H9 (cell line): ENCODE measurements at regions not wholly inside any gene's neighbourhood (a gene's known extent, or its start where the extent isn't known, plus 50 kb on each side); places are given as distances from the start of the nearest gene placed in this dataset.

Experiments
- DNase-seq: peaks from one replicate; pipeline ENCODE4 v3.0.0-alpha.2; 2017
- H2AFZ ChIP-seq: one replicate; pipeline ENCODE4 v1.6.1; 2013; ENCODE audit warnings: mild to moderate bottlenecking, low read length, control low read depth, moderate library complexity
- H2AK5ac ChIP-seq: 2 replicates; pipeline ENCODE4 v1.6.1; 2013; ENCODE audit warnings: low read length, control low read depth, mixed read lengths; ENCODE audit not compliant: insufficient read length
- H2BK120ac ChIP-seq: one replicate; pipeline ENCODE4 v1.6.1; 2013; ENCODE audit warnings: low read depth, mild to moderate bottlenecking, low read length, control low read depth, inconsistent platforms; ENCODE audit not compliant: poor library complexity, severe bottlenecking
- H2BK12ac ChIP-seq: 2 replicates; pipeline ENCODE4 v1.6.1; 2013; ENCODE audit warnings: low read length, control low read depth, mixed read lengths, low read depth; ENCODE audit not compliant: insufficient read length
- H2BK15ac ChIP-seq: 2 replicates; pipeline ENCODE4 v1.6.1; 2013; ENCODE audit warnings: low read depth, low read length, control low read depth
- H2BK20ac ChIP-seq: one replicate; pipeline ENCODE4 v1.6.1; 2013; ENCODE audit warnings: low read depth, mild to moderate bottlenecking, low read length, control low read depth, inconsistent platforms; ENCODE audit not compliant: poor library complexity, severe bottlenecking
- H2BK5ac ChIP-seq: 2 replicates; pipeline ENCODE4 v1.6.1; 2013; ENCODE audit warnings: low read length, control low read depth, mixed read lengths; ENCODE audit not compliant: insufficient read length
- H3K14ac ChIP-seq: 2 replicates; pipeline ENCODE4 v1.6.1; 2013; ENCODE audit warnings: low read length, control low read depth; ENCODE audit not compliant: insufficient read depth
- H3K18ac ChIP-seq: 2 replicates; pipeline ENCODE4 v1.6.1; 2013; ENCODE audit warnings: low read depth, mild to moderate bottlenecking, mixed read lengths, low read length, control low read depth; ENCODE audit not compliant: insufficient read length
- H3K23ac ChIP-seq: 2 replicates; pipeline ENCODE4 v1.6.1; 2013; ENCODE audit warnings: low read length, control low read depth, mixed read lengths, low read depth; ENCODE audit not compliant: insufficient read length
- H3K23me2 ChIP-seq: 2 replicates; pipeline ENCODE4 v1.6.1; 2013; ENCODE audit warnings: low read depth, mild to moderate bottlenecking, mixed read lengths, low read length, control low read depth; ENCODE audit not compliant: insufficient read length, poor library complexity, severe bottlenecking
- H3K27ac ChIP-seq: 2 replicates; pipeline ENCODE4 v1.5.1; 2013; ENCODE audit warnings: low read length, control low read depth, mixed read lengths, low read depth; ENCODE audit not compliant: insufficient read length
- H3K27me3 ChIP-seq: 2 replicates; pipeline ENCODE4 v1.6.1; 2013; ENCODE audit warnings: low read length, control low read depth, inconsistent platforms; ENCODE audit not compliant: insufficient read depth
- H3K4ac ChIP-seq: 2 replicates; pipeline ENCODE4 v1.6.1; 2013; ENCODE audit warnings: low read depth, mild to moderate bottlenecking, control low read depth, inconsistent platforms, low read length, moderate library complexity
- H3K4me1 ChIP-seq: 2 replicates; pipeline ENCODE4 v1.6.1; 2013; ENCODE audit warnings: low read length, control low read depth, inconsistent platforms; ENCODE audit not compliant: insufficient read depth
- H3K4me2 ChIP-seq: 2 replicates; pipeline ENCODE4 v1.6.1; 2013; ENCODE audit warnings: low read length, control low read depth, mixed read lengths; ENCODE audit not compliant: insufficient read length, insufficient read depth
- H3K56ac ChIP-seq: 2 replicates; pipeline ENCODE4 v1.6.1; 2013; ENCODE audit warnings: low read depth, mild to moderate bottlenecking, mixed read lengths, low read length, control low read depth; ENCODE audit not compliant: insufficient read length
- H3K79me1 ChIP-seq: 2 replicates; pipeline ENCODE4 v1.6.1; 2013; ENCODE audit warnings: low read depth, mild to moderate bottlenecking, moderate library complexity, low read length, control low read depth, inconsistent platforms; ENCODE audit not compliant: insufficient read depth, poor library complexity, severe bottlenecking
- H3K79me2 ChIP-seq: 2 replicates; pipeline ENCODE4 v1.6.1; 2013; ENCODE audit warnings: low read length, control low read depth, inconsistent platforms; ENCODE audit not compliant: insufficient read depth
- H3K9ac ChIP-seq: 2 replicates; pipeline ENCODE4 v1.6.1; 2013; ENCODE audit warnings: low read length, control low read depth, mixed read lengths; ENCODE audit not compliant: insufficient read length; ENCODE audit errors: extremely low read depth
- H3K9me3 ChIP-seq: one replicate; pipeline ENCODE4 v1.6.1; 2013; ENCODE audit warnings: low read depth, low read length, inconsistent platforms; ENCODE audit not compliant: control insufficient read depth
- H3T11ph ChIP-seq: one replicate; pipeline ENCODE4 v1.6.1; 2013; ENCODE audit warnings: mild to moderate bottlenecking, low read length, control low read depth, inconsistent platforms
- H4K20me1 ChIP-seq: one replicate; pipeline ENCODE4 v1.6.1; 2013; ENCODE audit not compliant: control insufficient read depth, insufficient read length, insufficient read depth
- H4K5ac ChIP-seq: 2 replicates; pipeline ENCODE4 v1.6.1; 2013; ENCODE audit warnings: low read depth, mild to moderate bottlenecking, mixed read lengths, low read length, control low read depth; ENCODE audit not compliant: insufficient read length
- H4K8ac ChIP-seq: replicated peaks from 2 replicates; pipeline ENCODE4 v1.6.1; 2013; ENCODE audit warnings: low read length, control low read depth, mixed read lengths, low read depth; ENCODE audit not compliant: insufficient read length
- H4K91ac ChIP-seq: 2 replicates; pipeline ENCODE4 v1.6.1; 2013; ENCODE audit warnings: low read depth, mild to moderate bottlenecking, moderate library complexity, mixed read lengths, low read length, control low read depth; ENCODE audit not compliant: insufficient read length
- H3K27ac Mint-ChIP-seq, 3 experiments: 2 replicates in 2 of 3; 3 replicates in 1 of 3; pipeline ENCODE4 v1.8.0; 2020 to 2021; ENCODE audit warnings: mixed read lengths in 3 of 3, mild to moderate bottlenecking in 1 of 3, moderate library complexity in 1 of 3
- H3K27me3 Mint-ChIP-seq: 2 replicates; pipeline ENCODE4 v1.8.0; 2021; ENCODE audit warnings: low read depth, mild to moderate bottlenecking, moderate library complexity, mixed read lengths
- H3K36me3 Mint-ChIP-seq, 3 experiments: 2 replicates in 2 of 3; 3 replicates in 1 of 3; pipeline ENCODE4 v1.8.0; 2020 to 2021; ENCODE audit warnings: low read depth in 3 of 3, mixed read lengths in 3 of 3; ENCODE audit not compliant: insufficient read depth in 1 of 3
- H3K4me1 Mint-ChIP-seq, 2 experiments: 2 replicates each; pipeline ENCODE4 v1.8.0; 2020; ENCODE audit warnings: mixed read lengths in 2 of 2
- H3K4me3 Mint-ChIP-seq, 2 experiments: 2 replicates in 1 of 2; 3 replicates in 1 of 2; pipeline ENCODE4 v1.8.0; 2020 to 2021; ENCODE audit warnings: mild to moderate bottlenecking in 2 of 2, mixed read lengths in 2 of 2, moderate library complexity in 1 of 2
- H3K9me3 Mint-ChIP-seq, 2 experiments: 2 replicates in 1 of 2; 3 replicates in 1 of 2; pipeline ENCODE4 v1.8.0; 2020; ENCODE audit warnings: mild to moderate bottlenecking in 2 of 2, mixed read lengths in 2 of 2, moderate library complexity in 1 of 2
- WGBS: extraction: QIAGEN DNeasy Blood & Tissue Kit; methylation state at CpG from one replicate; pipeline ENCODE4 v1.1.7; 2013; ENCODE audit warnings: missing lambda C conversion rate, low lambda C conversion rate, mixed read lengths; ENCODE audit not compliant: insufficient read length; ENCODE audit errors: extremely low coverage; 5-methylcytosine and 5-hydroxymethylcytosine counted together
- TF ChIP-seq, protein P1 (sequence below): fragments of 200-600 bp; sonication (generic); conservative IDR thresholded peaks from 3 replicates; pipeline ENCODE4 v1.8.0; 2021; ENCODE audit warnings: antibody characterized with exemption, mild to moderate bottlenecking

DNA sequence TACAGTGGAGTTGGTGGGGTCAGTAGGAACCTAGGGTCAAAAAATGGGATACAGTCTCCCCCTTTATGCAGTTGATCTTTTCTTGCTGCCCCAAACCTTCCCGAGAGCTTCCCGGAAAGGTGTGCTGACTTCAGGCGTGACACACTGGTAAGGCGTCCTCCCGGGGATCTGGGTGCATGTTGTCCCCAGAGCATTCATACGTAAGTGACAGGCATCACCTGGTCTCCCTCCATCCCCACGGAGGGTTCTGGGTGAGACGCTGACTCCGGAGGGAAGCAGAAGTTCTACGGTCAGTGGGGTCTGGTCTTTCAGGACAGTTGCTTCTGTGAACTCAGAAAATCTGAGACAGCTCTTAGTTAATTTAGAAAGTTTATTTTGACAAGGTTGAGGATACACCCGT lies 159.6 kb upstream of the RTL1 start:
- Histone ChIP-seq H4K5ac (no peak overlapping the region), H4K8ac (no peak overlapping the region), H4K91ac (no peak overlapping the region), H3K27ac (no peak overlapping the region), H3K14ac (no peak overlapping the region; the same call in 1 of the 2 replicates), H3K23ac (no peak overlapping the region), H2BK20ac (no peak overlapping the region), H2BK15ac (no peak overlapping the region), H3K27me3 (no peaks in the 10 kb centered on the region), H2AK5ac (no peak overlapping the region), H2BK120ac (no peak overlapping the region), H2AFZ (no peak overlapping the region), H3K9ac (no peak overlapping the region), H3T11ph (no peak overlapping the region), H3K4ac (no peak overlapping the region), H3K79me1 (no peaks in the 10 kb centered on the region), H3K4me2 (no peak overlapping the region), H3K56ac (no peak overlapping the region), H3K9me3 (no peaks in the 10 kb centered on the region), H3K79me2 (no peaks in the 10 kb centered on the region), H3K23me2 (no peaks in the 10 kb centered on the region), H3K4me1 (no peaks in the 10 kb centered on the region), H3K18ac (no peak overlapping the region), H4K20me1 (no peaks in the 10 kb centered on the region), H2BK12ac (no peak overlapping the region), H2BK5ac (no peak overlapping the region)
- WGBS = no CpG with 5 or more reads among the region's 11 CpGs
- Mint-ChIP-seq H3K27ac (no peak overlapping the region), H3K27me3 (peaks cover 14% of the 10 kb centered on the region), H3K4me1 (no peaks in the 10 kb centered on the region), H3K36me3 (no peaks in the 10 kb centered on the region; a peak in 2 of 7 replicates), H3K9me3 (peaks cover 1 to 5% of the 10 kb centered on the region in 2 experiments), H3K4me3 (no peak overlapping the region)
- DNase-seq = no peak
- TF ChIP-seq, protein P1, sequence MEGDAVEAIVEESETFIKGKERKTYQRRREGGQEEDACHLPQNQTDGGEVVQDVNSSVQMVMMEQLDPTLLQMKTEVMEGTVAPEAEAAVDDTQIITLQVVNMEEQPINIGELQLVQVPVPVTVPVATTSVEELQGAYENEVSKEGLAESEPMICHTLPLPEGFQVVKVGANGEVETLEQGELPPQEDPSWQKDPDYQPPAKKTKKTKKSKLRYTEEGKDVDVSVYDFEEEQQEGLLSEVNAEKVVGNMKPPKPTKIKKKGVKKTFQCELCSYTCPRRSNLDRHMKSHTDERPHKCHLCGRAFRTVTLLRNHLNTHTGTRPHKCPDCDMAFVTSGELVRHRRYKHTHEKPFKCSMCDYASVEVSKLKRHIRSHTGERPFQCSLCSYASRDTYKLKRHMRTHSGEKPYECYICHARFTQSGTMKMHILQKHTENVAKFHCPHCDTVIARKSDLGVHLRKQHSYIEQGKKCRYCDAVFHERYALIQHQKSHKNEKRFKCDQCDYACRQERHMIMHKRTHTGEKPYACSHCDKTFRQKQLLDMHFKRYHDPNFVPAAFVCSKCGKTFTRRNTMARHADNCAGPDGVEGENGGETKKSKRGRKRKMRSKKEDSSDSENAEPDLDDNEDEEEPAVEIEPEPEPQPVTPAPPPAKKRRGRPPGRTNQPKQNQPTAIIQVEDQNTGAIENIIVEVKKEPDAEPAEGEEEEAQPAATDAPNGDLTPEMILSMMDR = no peak
